NCI-H146 treated with DMSO at 0.1 percent for 48 hours (cell line): ENCODE measurements at regions not wholly inside any gene's neighbourhood (a gene's known extent, or its start where the extent isn't known, plus 50 kb on each side); places are given as distances from the start of the nearest gene placed in this dataset.
"Not testable (repeated sequence)": the region's sequence is repeated elsewhere in the genome, so short reads cannot be mapped to it uniquely, and the experiment has no call there.

Experiments
- DNase-seq: peaks from one replicate; lab custom pipeline; 2025; ENCODE audit not compliant: unreplicated experiment; lab: John Stamatoyannopoulos, UW

GRCh38 chr3:89533275-89533674 lies 425.9 kb downstream of the EPHA3 start:
- DNase-seq: no peak

DNA sequence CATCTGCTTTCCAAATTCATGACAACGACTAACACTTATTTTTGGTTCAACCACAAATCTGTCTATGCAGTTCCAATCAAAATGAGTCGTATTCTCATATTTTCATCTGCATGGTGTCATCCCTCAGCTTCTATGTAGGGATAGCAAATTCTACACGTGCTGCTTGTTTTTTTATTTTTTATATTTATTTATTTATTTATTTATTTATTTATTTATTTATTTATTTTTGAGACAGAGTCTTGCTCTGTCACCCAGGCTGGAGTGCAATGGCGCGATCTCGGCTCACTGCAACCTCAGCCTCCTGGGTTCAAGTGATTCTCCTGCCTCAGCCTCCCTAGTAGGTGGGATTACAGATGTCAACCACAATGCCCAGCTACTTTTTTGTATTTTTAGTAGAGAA lies 447.2 kb downstream of the EPHA3 start:
- DNase-seq: not testable (repeated sequence)

- DNase-seq: no peak
Measured at GRCh38 chr3:89558711-89559110, 451.3 kb downstream of the EPHA3 start.

GRCh38 chr3:89560568-89560967 lies 453.1 kb downstream of the EPHA3 start:
- DNase-seq: no peak

DNA sequence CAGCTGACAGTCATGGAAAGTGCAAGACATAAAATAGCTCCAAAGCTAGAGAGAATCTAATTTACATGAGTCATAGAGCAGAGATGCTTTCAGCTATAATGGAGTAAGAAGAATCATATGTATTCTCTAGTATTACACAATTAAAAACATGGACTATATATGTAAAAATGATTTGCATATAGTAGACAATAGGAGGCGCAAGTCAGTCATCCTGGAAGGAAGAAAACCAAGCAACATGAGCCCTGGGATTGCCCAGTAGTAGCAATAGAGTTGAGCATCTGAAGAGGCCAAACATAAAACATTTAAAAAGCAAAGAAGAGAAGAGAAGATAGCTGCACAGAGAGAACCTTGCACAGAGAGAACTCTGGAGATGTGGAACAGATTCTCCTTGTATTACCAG lies 455.0 kb downstream of the EPHA3 start:
- DNase-seq: no peak

GRCh38 chr3:89565098-89565497 lies 457.7 kb downstream of the EPHA3 start:
- DNase-seq: no peak

DNA sequence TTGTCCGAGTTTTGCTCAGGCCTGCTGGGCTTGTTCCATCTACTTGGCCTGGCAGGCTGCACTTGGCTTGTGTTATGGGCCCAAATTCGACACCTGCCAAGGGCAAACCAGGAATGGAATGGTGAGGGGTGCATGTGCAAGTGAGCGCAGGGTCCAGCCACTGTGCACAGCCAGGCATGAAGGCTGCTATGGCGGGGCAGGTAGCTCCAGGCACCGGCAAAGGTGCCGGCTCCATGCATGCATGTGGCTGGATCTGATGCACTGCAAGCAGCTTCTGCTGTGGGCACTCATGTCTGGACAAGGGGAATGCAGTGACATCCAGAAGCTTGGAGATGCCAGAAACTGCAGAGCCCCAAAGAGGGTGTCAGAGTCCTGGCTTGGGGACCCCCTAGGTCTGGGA lies 463.0 kb downstream of the EPHA3 start:
- no peak for DNase-seq

DNA sequence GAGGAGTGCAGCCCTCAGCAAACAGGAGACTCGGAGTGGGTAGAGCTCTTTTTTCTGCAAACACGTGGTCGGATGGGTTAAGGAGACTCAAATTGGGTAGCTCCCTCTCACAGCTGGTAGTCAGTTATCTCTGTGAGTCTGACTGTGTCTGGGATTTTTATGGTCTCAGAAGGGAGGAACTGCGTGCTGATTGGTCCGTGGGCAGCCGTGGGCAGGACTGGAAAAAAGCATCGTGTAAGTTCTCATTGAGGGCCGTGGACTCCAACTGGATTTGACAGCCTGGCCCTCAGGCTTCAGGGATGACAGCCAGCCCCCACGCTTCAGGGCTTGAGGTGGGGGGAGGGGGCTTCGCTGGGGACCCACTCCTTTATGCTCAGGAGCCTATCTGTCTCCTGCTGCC lies 463.9 kb downstream of the EPHA3 start:
- no peak for DNase-seq

DNA sequence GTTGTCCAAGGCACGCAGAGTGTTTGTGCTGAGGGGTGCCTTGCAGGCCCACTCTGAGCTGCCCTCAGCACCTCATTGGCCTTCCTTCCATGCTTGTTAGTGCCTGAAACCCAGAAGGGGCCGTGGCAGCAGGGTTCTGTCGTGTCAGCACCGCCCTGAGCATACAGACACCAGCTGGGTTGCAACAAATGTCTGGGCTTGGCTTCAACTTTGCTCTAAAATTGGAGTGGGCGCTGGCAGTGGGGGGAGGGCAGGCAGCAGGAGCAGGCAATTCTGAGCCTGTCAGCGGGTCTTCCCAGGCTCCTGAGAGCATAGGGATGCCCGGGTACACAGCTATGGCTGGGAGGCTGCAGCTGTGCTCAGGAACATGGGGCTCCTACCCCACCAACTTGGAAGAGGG lies 464.3 kb downstream of the EPHA3 start:
- no peak for DNase-seq

DNA sequence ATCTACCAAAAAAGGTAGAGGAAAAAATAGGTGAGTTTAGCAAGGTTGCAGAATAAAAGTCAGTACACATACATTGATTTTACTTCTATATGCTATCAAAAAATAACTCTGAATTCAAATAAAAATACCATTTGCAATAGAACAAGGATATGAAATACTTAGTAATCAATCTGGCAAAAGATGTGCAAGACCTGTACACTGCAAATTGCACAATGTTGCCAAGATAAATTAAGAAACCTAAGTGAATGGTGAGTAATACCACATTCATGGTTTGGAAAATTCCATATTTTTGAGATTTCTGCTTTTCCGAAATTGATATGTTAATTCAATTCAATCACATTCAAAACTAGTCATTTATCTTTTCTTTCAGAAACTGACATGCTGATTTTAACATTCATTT lies 464.8 kb downstream of the EPHA3 start:
- no peak for DNase-seq

DNA sequence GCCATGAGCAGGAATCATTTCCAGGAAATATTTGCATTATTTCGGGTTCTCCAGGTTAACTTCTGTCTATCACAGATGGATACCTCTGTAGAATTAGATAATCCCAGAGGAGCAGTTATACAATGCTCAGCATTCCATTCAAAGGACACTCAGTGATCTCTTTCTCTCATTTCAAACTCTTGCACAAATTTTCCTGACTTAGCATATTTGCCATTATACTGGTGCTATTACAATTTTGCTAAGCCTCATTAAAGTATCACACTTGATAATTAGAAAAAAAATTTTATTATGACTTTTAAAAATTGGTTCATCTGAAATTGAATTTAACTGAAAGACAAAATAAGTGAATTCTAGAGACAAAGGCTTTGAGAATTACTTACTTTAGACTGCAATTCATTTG lies 469.0 kb downstream of the EPHA3 start:
- DNase-seq: no peak

GRCh38 chr3:89577637-89578530 lies 470.5 kb downstream of the EPHA3 start:
- DNase-seq: peak; percentile 21

DNA sequence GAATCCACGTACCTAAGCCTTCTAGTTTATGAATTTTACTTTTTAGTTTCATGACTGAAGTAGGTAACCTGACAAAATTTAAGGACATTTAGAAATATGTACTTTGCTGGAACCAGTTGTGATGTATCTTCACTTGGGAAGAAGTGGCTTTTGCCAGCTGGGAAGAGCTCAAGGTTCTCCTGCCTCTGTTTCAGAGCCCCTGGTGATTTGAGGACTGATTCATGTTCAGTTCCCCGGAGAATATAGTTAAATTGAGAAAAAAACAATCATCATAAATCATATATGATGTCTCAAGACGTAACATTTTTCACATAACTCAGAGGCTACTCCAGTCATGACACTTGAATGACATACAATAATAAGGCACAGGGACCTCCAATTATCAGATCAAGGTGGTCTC lies 473.4 kb downstream of the EPHA3 start:
- DNase-seq: no peak

DNA sequence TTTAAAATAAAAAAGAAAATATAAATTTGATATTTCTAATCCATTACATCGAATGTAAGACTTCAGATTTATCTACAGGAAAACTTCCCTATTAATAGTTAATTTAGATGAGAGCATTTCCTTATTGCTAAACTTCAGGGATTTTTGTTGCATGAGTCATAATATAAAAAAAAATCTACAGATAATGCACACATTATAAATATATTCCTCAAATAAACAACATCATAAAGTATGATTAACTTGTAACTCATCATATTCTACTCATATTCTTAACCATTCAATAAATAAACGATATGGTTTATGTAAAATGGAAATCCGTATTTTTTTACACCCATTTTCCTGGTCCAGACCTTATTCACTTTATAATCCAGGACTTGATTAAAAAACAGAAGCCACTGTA lies 477.0 kb downstream of the EPHA3 start:
- no peak for DNase-seq

DNA sequence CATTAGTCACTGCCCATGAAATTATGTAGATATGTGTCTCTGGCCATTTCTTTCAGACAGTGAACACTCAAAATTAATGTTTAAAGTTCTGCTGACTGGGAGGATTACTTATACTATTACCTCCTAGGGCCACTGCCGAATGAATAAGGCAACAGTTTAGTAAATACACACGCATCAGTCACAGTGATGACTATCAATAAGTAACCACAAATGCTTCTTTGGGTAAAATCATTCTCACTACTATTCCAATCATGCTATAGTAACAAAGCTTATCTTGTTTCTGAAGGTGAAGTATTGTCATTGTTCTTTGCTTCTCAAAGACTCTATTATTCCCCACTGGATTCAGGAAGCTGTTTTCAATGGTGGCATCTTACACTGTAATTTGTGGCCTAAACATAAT lies 478.8 kb downstream of the EPHA3 start:
- peak; percentile 33 for DNase-seq

DNA sequence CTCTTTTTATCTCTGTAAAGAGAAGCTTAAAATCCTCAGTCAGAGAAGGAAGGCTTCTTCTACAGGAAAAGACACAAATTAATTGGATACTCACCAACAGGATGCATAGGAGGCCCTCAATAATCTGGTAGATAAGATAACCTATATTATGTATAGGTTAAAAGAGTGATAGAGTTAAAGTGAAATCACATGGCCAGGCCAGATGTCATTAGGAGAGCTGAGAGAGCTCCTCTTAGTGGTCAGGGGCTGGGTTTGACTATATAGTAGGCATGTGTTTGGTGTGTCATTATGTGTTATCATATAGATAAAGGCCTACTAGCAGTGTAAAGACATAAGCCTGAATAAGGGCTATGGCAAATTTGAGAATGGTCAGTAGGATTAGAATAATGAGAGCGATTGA lies 479.3 kb downstream of the EPHA3 start:
- DNase-seq: peak; percentile 68

GRCh38 chr3:89606151-89606550 lies 498.7 kb downstream of the EPHA3 start:
- no peak for DNase-seq

- DNase-seq: no peak
Measured at GRCh38 chr3:89612027-89612426, 504.6 kb downstream of the EPHA3 start.

GRCh38 chr3:89613241-89613640 lies 505.8 kb downstream of the EPHA3 start:
- DNase-seq: no peak

GRCh38 chr3:89617706-89618105 lies 510.3 kb downstream of the EPHA3 start:
- no peak for DNase-seq

DNA sequence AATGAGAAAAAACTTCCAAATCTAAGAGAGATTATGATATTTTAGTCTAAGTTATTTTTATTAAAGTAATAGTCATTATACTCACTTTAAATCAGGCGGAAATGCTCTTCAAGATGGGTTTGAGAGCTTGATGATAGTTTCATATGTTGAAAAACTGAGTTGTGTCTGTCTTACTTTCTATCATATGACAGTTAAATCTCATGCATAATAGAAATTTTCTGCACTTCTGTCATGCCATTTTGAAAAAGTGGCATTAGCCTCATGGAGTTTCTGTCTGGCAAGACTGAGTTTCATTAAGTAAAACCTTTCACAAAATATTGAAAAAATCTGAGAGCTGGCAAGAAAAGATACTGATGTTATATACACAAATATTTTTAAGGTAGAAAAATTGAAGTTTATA lies 511.8 kb downstream of the EPHA3 start:
- no peak for DNase-seq

DNA sequence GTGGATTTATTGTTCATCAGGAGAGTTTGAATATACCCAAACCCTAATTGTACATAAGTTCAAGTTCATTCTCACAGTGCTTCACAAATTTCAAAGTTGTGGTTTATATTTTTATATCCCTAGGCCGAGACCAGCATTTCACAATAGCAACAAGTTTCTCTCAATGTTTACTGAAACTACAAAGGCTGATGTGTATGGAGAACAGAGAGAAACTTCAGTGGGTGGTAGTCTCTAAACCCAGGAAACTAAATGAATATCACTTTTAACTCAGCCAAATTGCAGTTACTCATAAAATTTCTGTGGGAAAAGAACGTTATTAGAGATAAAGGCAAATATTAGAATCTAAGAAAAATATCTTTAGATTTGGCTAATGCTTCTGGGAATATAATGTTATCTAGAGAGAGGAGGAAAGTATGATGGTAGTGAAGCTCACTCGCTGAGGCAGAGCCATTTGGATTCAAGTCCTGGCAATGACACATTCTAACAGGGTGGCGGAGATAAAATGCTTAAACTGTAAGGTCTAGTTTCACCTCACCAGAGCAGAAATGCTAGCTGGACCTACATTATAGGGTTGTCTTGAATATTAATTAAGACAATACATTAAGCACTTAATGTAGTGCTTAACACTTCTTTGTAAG lies 514.8 kb downstream of the EPHA3 start:
- no peak for DNase-seq

GRCh38 chr3:89624494-89624893 lies 517.1 kb downstream of the EPHA3 start:
- DNase-seq: no peak
